ENCODE measurements at regions not wholly inside any gene's neighbourhood (a gene's known extent, or its start where the extent isn't known, plus 50 kb on each side); places are given as distances from the start of the nearest gene placed in this dataset.

DNA sequence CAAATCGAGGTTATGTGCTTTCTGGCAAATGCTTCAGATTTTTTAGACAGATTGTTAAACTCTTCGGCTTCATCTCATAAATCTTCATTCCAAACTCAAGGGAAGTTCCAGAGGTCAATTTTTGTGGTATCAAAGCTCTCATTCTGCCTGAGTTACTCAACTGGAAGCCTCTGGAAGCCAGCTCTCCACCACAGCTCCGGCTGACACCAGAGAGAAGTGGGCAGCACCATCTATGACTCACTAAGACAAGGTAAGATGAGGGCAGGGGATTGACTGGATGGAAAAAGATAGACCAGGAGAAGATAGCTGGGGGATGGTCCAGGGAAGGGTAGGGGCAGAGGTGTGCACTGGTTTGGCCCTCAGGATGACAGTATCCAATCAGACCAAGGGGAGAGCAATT is 137.3 kb upstream of the HNRNPA3 start:
- Histone ChIP-seq H3K79me2 (no peaks in the 10 kb centered on the region), H2AFZ (no peak overlapping the region)
- no peak for TF ChIP-seq CTCF (IDR thresholded peaks at IDR 0.05; ENCODE audit: poor library complexity)
- no peak for TF ChIP-seq EZH2phosphoT487 (IDR thresholded peaks at IDR 0.05; ENCODE audit: low read depth, severe bottlenecking, unreplicated experiment)
- TF ChIP-seq EZH2 (IDR thresholded peaks at IDR 0.05; ENCODE audit: borderline replicate concordance): no peak

GRCh38 chr2:177076636-177077179 is 135.9 kb upstream of the HNRNPA3 start:
- WGBS (ENCODE audit: low lambda C conversion rate, missing lambda C conversion rate): 38% methylated on average over 4 of the region's 4 CpGs

More for the DNA sequence above, 137.3 kb upstream of the HNRNPA3 start:
- H3K4me3 ChIP-seq: no peak overlapping the region
- no peaks in the 10 kb centered on the region for H3K9me2 ChIP-seq (replicated peaks; ENCODE audit: insufficient read depth)
- H3K27me3 ChIP-seq: no peaks in the 10 kb centered on the region
- no peak overlapping the region for H3K4me2 ChIP-seq
- H4K20me1 ChIP-seq (ENCODE audit: insufficient read depth, poor library complexity, severe bottlenecking): no peaks in the 10 kb centered on the region
- H3K27ac ChIP-seq: no peak overlapping the region
- no peaks in the 10 kb centered on the region for H3K4me1 ChIP-seq (ENCODE audit: insufficient read depth)
- 40% methylated on average over 3 of the region's 3 CpGs for WGBS (ENCODE audit: low lambda C conversion rate, missing lambda C conversion rate)
- H3K36me3 ChIP-seq (replicated peaks; ENCODE audit: insufficient read depth, low read depth): no peaks in the 10 kb centered on the region
- H3K9me3 ChIP-seq (ENCODE audit: low read depth): no peaks in the 10 kb centered on the region
- DNase-seq (ENCODE audit: low spot score): no peak

GRCh38 chr2:177077778-177078177 is 134.8 kb upstream of the HNRNPA3 start:
- no peak overlapping the region for H3K27ac ChIP-seq

More at GRCh38 chr2:177076636-177077179, 135.9 kb upstream of the HNRNPA3 start:
- Histone ChIP-seq H3K79me2 (no peaks in the 10 kb centered on the region), H4K20me1 (ENCODE audit: insufficient read depth, poor library complexity, severe bottlenecking) (no peaks in the 10 kb centered on the region), H3K4me2 (no peak overlapping the region), H3K27me3 (no peaks in the 10 kb centered on the region), H3K4me1 (ENCODE audit: insufficient read depth) (no peaks in the 10 kb centered on the region), H3K27ac (no peak overlapping the region), H2AFZ (no peak overlapping the region), H3K4me3 (no peak overlapping the region), H3K9me3 (ENCODE audit: low read depth) (no peaks in the 10 kb centered on the region), H3K36me3 (replicated peaks; ENCODE audit: insufficient read depth, low read depth) (no peaks in the 10 kb centered on the region), H3K9me2 (replicated peaks; ENCODE audit: insufficient read depth) (no peaks in the 10 kb centered on the region)
- no peak for TF ChIP-seq EZH2phosphoT487 (IDR thresholded peaks at IDR 0.05; ENCODE audit: low read depth, severe bottlenecking, unreplicated experiment)
- no peak for TF ChIP-seq CTCF (IDR thresholded peaks at IDR 0.05; ENCODE audit: poor library complexity)
- no peak for TF ChIP-seq EZH2 (IDR thresholded peaks at IDR 0.05; ENCODE audit: borderline replicate concordance)
- DNase-seq (ENCODE audit: low spot score): no peak

More at GRCh38 chr2:177077778-177078177, 134.8 kb upstream of the HNRNPA3 start:
- TF ChIP-seq EZH2 (IDR thresholded peaks at IDR 0.05; ENCODE audit: borderline replicate concordance): no peak
- TF ChIP-seq CTCF (IDR thresholded peaks at IDR 0.05; ENCODE audit: poor library complexity): no peak
- TF ChIP-seq EZH2phosphoT487 (IDR thresholded peaks at IDR 0.05; ENCODE audit: low read depth, severe bottlenecking, unreplicated experiment): no peak
- Histone ChIP-seq H3K27me3 (peaks cover 2% of the 10 kb centered on the region), H3K9me2 (replicated peaks; ENCODE audit: insufficient read depth) (no peaks in the 10 kb centered on the region), H3K79me2 (no peaks in the 10 kb centered on the region), H4K20me1 (ENCODE audit: insufficient read depth, poor library complexity, severe bottlenecking) (no peaks in the 10 kb centered on the region), H3K4me3 (no peak overlapping the region), H2AFZ (no peak overlapping the region), H3K4me1 (ENCODE audit: insufficient read depth) (no peaks in the 10 kb centered on the region), H3K36me3 (replicated peaks; ENCODE audit: insufficient read depth, low read depth) (no peaks in the 10 kb centered on the region), H3K9me3 (ENCODE audit: low read depth) (no peaks in the 10 kb centered on the region), H3K4me2 (no peak overlapping the region)
- no peak for DNase-seq (ENCODE audit: low spot score)
- 73% methylated on average over 2 of the region's 2 CpGs for WGBS (ENCODE audit: low lambda C conversion rate, missing lambda C conversion rate)
